ENCODE measurements at regions not wholly inside any gene's neighbourhood (a gene's known extent, or its start where the extent isn't known, plus 50 kb on each side); places are given as distances from the start of the nearest gene placed in this dataset.

DNA sequence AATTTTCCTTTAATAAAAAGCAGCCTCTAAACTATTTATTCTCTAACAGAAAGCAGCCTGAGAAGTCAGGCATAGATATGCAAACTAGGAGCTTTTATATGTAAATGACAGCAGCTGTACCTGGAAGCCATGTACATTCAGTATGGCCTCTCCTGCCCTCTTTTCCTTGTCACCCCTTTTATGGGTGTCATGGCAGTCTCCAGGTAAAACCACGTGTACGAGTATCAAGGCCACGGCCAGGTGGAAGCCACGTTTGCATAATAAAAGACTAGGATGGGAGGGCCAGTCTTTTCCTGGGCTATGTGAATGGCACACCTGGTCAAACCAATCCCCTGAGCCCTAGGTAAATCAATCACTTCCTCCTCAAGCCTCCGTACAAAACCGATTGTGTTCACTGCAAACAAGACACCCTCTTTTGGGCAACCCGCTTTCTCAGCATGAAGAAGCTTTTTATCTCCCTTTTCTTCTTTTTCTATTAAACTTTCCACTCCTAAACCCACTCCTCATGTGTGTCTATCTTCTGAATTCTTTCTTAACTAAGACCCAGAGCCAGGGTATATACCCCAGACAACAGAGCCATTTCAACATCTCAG is 419.5 kb upstream of the CTNND2 start:
- no peak for DNase-seq

DNA sequence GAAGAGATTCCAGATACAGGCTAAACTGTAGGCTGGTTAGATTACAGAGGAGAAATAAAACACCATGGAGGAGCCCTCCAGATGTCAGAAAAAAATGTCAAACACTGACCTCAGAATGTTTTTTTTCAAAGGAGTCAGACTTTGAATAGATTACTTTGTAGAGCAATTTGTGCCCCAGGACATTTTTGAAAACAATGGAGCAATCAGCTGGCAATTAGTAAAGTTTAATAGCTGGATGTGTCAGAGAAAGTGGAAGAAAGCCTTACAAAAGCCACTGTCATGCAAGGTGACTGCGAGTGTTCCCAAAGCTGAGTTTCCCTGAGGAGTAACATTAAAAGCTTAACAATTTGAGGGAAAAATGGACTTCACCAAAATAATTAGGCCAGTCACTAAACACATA is 417.8 kb upstream of the CTNND2 start:
- DNase-seq, result no peak

DNA sequence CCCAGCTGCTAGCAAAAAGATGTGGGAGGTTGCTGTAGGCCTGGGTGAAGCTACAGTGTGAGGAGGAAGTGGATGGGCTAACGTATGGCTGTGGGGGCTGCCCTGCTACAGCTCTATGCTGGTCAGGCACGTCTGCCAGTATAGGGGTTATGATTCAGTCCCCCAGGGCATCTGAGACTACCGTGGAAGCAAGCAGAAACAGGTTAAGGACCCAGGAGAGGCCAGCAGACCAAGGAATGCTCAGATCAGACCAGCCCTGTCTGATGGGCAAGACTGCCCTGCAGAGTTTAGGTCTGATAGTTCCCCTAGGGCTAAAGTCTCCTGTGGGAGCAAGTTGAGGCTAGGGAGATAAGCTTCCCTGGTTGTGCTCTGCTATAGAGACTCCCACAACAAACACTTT is 416.1 kb upstream of the CTNND2 start:
- no peak for DNase-seq

DNA sequence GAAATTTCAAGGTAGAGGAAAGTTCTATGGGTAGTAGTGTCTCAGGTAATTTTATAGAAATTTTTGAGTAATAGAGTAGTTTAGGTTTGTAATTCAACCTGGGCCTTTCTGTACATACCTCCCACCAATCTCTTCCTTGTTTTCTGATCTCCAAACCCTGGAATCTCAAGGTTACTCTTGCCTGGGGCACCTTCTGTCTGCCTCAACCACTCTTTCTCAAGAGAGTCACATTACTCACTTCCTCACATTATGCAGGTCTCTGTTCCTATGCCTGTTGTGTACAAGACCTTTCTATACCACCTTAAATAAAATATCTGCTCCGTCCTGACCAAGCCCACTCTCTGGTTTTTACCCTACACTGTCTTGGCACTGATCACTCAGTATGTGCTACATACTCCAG is 412.6 kb upstream of the CTNND2 start:
- no peak for DNase-seq

DNA sequence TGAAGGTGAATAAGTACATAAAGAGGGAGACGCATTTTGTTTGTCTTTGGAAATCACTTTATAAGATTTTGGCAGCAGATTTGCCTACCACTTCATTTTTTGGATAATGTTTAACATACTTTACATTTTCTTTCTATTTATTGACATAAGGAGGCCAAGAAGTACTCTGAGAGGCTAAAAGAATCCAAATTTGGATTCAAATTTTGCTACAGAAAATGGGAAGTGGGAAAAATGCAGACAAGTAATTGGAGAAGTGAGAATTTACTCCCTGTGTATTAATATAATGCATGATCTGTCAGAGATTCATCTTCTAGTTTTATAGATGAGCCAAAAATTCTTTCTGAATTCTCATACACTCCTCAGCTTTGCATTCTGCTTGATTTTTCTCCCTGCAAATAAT is 411.2 kb upstream of the CTNND2 start:
- DNase-seq, result no peak

DNA sequence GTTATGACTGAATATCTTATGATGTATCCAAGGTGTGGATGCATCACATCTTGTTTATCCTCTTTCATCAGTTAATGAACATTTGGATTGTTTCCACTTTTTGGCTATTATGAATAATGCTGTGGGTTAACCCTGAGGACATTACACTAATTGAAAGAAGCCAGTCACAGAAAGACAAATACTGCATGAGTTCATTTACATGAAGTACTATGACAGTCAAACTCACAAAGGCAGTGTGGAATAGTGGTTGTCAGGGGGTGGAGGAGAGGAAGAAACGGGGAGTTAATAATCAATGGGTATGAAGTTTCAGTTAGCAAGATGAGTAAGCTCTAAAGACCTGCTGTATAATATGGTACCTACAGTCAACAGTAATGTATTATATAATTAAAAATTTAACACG is 409.4 kb upstream of the CTNND2 start:
- no peak for DNase-seq

DNA sequence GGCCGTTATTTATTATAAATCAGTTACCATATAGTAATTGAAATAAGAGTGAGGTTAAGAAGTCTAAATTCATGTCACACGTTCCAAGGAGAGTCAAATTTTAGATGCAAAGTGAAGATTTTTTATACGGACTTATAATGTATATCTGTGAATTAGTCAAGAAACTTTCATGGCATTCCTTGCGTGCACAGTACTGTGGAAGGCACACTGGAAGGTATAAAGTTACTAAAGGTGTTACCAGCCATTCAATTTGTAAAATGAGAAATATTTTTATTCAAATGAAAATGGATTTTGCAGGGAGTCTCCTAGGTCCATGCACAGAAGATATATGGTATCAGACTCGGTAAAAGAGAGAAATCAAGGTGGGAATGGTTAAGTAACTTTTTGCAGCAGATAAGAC is 408.1 kb upstream of the CTNND2 start:
- DNase-seq, result no peak

DNA sequence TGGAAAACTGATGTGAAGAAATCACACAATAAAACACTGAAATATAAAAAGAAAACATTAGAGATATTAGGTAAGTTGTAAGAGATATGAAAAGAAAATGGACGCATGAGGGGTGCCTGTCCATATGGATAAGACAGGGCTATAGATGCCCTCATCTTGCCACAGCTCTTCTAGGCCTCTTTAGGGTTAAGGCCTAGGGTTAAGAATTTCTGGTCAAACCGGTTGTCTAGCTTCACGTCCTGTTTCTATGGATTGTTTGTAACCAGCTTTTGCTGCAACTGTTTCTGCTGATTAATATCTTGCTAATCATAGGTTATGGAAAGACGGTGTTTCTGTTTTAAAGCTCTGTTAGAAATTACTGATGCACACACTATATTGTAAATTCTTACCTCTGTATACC is 389.9 kb upstream of the CTNND2 start:
- no peak for DNase-seq

DNA sequence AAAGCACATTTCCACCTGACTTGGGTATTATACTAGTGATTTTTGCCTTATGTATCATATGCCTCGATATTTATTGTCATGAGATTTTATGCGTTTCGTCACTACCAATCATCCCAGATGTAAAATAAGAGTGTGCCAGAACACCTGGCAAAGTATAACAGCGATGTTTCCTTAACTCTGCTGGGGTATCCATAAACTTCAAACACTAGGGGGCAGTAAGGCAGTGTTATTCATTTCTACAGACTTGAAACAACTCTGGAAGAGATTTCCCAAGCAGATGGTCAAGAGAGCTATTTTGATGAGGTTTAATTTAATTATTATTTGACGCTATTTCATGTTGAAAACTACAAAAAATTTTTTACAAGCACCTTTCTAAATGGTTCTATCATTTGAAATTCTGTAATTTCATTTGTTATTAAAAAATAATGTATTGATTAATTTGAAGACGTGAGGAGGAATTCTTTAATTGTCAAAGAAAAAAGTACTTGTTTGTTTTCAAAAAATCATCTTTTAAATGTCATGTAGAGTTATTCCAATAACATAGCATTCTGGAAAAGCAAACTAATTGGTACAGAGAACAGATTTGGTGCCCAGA is 388.5 kb upstream of the CTNND2 start:
- peak; percentile 0 for DNase-seq

DNA sequence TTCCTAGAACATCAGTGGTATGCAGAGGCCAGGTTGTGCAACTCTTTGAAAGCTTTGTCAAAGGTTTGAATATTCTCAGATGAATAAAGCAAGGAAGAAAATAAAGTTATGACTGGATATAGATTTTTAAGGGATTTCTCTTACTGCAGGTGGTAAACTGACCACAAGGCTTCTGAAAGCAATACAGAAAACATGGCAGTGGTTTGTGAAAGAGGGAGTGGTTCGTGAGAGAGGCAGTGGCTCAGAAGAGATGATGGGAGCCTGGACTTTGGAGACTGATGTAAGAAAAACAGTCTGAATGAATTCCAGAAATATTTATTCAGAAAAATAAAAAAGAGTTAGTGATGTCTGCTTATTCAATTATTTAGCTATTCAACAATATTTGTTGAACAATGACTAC is 380.4 kb upstream of the CTNND2 start:
- no peak for DNase-seq

DNA sequence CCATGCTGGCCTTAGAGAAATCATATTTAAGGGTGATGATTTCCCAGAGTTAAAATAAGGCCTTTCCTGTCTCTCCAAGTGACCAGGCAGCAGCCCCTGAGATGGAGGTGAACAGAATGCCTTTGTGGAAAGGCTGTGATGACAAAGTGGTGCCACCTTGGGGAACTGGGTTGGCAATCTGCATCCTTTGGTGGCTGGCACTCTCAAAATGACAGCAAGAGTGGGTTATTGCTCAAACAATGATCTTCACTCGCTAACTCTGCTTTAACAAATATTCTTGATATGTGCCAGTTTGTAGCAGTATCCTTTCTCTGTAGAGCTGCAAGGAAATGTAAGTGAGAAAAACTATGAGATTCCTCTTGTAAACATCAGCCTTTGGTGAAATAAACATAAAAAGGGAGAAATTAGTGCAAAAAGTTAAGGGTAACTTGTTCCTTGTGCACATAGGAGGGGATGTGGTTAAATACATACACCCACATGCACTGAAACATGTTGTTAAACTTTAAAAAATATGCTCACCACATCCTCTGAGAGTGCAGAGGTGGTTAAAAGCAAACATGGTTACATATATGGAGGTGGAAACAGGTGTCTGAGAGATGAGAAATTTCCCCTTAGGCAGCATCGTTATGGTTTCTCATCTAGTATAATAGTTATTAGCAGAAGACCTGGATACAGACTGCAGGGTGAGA is 373.4 kb upstream of the CTNND2 start:
- DNase-seq, result no peak

DNA sequence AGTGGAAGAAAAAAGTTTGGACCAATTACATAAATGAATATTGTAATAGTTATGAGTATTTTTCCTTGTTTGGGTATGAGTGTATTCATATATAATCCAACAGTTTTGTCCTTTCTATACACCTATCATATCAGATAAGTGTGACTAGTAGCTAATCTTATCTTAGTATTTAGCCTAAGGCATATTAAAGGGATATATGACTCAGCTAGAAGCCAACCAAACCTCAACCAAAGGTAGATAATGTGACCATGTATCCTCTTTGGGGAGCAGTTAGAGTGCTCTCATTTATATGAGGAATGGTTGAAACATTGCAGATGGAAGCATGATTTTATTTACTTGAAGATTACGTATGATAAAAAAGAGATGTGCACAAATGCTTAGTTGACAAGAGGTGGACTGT is 370.0 kb upstream of the CTNND2 start:
- no peak for DNase-seq

DNA sequence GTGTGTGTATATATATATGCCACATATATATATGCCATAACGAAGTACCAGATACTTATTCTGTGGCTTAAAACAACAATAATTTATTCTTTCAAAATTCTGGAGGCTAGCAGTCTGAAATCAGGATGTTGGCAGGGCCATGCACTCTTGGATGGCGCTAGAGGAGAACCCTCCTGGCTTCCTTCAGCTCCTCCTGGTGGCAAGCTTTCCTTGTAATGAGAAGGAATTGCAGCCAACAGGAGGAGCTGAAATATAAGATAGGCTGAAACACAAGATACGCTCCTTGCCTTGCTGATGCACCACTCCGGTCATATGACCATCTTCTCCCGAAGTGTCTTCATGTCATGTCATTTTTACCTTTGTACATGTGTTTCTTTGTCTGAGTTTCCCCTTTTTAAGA is 368.1 kb upstream of the CTNND2 start:
- DNase-seq, result no peak

DNA sequence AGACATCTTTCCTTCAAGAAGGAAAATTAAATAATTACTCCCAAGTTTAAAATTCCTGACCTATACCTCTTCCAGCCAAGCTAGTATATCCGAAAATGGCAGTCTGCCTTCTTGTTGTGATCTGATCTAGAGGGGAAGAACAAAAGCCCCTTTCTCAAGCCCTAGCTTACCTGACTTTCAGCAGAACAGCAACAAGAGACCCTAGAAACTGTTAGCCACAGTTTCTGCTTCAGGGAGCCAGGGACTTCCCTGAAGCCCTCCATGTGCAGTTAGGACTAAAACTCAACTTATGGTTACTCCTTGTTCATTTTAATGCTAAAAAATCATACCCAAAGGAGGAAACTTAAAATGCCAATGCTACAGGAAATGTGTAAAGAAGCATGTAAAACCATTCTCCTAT is 366.7 kb upstream of the CTNND2 start:
- no peak for DNase-seq

DNA sequence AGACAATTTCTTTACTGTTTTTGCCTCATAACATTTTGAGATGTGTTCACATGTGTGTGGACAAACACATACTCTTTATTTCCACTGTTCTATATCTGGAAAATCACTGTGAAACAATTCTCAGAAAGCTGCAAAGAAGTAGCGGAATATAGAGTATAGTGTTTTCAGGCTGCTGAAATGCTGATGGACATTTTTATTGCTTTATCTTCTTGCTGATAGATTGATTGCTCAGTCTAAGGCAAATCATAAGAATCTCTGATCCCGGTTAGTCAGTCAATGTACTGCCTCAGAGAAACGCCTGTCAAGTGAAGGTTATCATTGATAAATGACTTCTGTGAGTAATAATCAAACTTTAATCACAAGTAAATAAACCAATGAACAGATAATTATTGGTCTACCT is 364.9 kb upstream of the CTNND2 start:
- DNase-seq, result no peak

DNA sequence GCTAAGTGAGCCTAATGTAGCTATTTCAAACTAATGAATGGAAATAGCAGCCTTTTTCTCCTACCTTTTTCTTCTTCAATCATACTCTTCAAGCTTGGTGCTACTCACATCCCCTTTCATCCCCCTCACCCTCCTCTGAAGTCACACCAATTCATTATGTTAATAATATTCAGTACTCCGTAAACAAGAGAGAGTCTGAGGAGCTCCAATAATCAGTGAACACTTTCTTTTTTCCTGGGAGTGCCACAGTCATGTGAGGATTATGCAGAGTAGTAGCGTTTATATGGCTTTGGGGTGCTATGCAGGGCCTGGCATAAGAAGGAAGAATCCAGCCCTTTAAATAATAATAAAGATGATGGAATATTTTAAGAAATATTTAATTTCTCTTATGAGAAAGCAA is 354.3 kb upstream of the CTNND2 start:
- DNase-seq, result no peak

DNA sequence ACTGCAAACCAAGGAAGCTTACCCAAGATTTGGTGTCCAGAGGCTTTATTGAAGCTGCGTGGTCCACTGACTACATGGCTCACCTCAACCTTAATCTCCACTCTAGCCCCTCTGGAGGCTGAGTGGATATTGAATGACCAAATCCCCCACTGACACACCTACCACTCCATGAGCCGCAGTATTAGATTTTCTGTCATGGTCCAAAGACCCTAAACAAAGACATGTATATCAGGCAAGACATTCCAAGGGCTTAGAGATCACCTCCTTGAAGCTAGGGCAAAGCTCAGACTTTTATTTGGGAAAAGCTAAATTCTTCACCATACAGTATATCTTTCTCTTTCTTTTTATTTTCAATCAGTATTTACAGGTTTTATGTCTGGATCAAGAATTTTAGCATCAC is 346.2 kb upstream of the CTNND2 start:
- DNase-seq, result no peak

DNA sequence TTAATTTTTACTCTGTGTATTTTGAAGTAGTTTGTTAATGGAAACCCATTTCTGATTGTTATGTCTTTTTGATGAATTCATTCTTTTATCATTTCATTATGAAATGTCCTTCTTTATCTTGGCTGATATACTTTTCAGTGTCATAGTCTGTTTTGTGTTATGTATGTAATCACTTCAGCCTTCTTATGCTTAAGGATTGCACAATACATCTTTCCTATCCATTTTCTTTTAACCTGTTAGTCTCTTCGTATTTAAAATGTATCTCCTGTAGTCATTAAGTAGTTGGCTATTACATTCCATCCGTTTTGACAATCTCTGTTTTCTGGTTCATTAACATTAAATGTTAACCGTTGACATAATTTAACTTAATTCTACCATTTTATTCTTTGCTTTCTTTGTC is 344.6 kb upstream of the CTNND2 start:
- DNase-seq, result no peak

DNA sequence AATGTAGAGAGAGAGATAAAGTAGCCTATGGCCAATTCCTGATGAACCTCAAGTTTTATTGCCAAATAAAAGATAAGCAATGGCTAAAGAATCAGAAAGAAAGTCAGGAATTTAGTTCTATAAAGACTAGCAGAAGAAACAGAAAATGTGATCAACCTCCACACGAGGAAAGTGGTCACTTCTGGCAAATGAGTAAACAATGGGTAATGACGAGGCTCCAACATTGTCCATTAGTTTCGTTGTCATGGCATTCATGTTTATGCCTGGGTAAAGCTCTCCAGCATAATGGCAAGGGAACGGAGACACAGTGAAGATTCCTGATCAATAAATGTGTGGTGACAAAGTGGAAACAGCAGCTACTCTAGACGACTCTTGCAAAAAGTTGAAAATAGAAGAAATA is 341.8 kb upstream of the CTNND2 start:
- no peak for DNase-seq

DNA sequence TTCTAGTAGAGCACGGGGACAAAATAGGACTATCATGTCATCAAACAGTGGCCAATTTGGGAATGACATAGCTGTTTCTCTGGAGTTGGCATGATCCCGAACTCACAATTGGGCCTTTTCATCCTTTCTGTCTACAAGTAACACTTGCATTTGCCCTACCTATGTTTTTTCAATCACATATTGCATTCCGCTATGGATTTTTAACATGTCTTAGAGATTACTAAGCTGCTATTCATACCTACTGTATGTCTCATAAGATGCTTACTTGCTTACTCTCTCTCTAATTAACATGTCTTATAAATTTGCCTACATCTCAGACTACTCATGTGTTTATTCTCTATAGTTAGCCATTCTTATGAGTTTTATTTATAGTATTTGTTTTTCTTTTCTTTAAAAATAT is 341.2 kb upstream of the CTNND2 start:
- DNase-seq, result peak; percentile 3

DNA sequence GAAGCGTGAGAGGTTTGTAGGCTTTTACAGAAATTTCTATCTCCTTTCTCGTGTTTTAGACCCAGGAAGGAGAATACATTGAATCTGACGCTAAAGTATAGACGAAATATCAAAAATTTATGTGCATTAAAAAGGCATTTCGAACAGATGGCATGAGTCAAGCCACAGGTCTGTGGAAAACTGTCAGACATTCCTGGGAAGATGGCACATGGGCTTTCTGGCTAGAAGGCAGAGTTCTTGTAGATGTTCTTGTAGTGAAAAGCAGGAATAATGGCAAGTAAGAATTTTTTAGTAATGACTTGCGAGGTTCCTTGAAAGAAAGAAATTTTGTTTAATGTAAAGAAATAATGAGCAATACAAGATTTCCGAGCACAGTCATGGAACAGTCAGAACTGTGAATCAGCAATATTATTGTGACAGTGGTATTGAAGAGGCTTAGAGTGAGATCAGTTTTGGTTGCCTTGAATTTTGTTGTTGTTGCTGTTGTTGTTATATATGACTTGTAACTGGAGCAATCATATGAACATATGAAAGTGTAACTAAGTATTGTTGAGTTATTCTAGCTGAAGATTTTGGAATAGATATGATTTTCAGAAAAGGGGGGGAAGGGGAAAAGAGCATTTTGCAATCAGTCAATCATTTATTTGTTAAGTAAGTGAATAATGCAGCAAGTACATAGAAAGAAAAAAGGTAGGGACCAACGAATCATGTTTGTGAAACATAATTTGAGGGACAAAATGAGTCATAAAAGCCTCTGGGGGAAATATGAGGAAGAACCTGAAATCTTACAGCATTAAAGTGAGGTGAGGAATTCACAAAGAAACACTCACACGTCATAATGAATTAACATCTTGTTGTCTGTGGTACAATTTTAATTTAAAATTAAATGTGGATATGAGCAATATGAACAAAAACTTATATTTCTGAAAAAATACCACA is 339.0 kb upstream of the CTNND2 start:
- DNase-seq, result peak; percentile 2

DNA sequence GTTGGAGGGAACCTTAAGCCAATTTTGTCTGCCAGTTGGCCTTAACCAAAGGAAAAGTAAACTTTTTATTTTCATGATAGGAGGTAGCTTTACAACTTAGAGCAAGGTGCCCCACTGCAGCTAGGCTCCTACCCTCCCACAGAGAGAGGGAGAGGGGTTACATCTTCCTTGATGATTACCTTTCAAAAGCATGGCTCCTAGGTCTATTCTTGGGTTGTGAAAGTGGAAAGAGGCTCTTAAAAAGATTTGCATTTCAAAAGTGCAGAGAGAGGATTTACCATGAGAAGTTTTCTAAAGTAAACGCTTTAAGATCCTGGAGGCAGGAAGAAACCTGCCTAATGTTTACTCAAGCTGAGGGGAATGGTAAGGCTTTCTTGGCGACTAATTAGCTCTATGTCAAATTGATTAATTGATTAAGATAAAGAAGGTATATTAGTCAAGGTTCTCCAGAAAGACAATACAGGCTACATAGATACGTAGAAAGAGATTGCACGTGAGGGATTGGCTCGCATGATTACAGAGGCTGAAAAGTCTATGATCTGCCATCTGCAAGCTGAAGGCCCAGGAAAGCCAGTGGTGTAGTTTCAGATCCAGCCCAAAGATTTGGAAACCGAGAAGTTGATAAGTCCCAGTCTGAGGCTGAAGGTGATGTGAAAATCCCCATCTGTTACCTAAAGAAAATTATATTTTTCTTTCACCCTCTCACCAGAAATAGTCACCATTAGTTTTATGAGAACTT is 333.8 kb upstream of the CTNND2 start:
- DNase-seq, result no peak

DNA sequence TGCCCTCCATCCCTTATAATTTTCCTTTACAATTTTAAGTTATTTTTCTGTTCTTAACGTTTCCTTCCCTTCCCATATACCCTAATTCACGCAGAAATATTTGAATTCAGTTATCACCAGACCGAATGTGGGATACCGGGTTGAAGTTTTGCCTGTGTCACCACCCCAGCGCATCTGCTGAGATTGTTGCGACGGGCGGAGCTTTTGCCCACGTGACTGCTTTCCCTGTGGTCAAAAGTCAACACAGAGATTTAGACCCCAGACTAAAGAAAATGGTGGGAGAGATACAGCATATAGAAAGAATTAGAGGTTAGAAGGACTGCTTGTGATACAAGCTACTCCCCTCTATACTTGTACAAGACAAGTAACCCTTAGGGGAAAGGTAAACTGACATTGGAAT is 326.4 kb upstream of the CTNND2 start:
- no peak for DNase-seq

Measured in fibroblast of skin of back (primary cell).